Activated CD8-positive, alpha-beta T cell treated with anti-CD3 and anti-CD28 coated beads for 36 hours (primary cell): ENCODE measurements at regions not wholly inside any gene's neighbourhood (a gene's known extent, or its start where the extent isn't known, plus 50 kb on each side); places are given as distances from the start of the nearest gene placed in this dataset.

Experiments
- ATAC-seq: fragments of 200-7000 bp; cut with Tn5 transposase; one replicate; pipeline ENCODE4 v1.10.0; 2021; ENCODE audit warnings: mild to moderate bottlenecking, moderate library complexity
- CTCF ChIA-PET: fragments of 350-600 bp; sonication (Branson Sonifier 250); formaldehyde crosslinking; loops from one replicate; lab custom pipeline; 2021; ENCODE audit warnings: antibody characterized with exemption; lab: Charles Lee
- POLR2A ChIA-PET: fragments of 350-600 bp; sonication (Branson Sonifier 250); formaldehyde crosslinking; loops from one replicate; lab custom pipeline; 2021; ENCODE audit warnings: antibody characterized with exemption; lab: Charles Lee
- DNase-seq: peaks from one replicate; pipeline ENCODE4 v3.0.0-alpha.2; 2020
- H3K27ac Mint-ChIP-seq: one replicate; pipeline ENCODE4 v1.8.0; 2021; ENCODE audit warnings: mild to moderate bottlenecking, mixed read lengths
- H3K27me3 Mint-ChIP-seq: one replicate; pipeline ENCODE4 v1.8.0; 2021; ENCODE audit warnings: mixed read lengths
- H3K36me3 Mint-ChIP-seq: one replicate; pipeline ENCODE4 v1.8.0; 2021; ENCODE audit warnings: low read depth, mixed read lengths
- H3K4me1 Mint-ChIP-seq: one replicate; pipeline ENCODE4 v1.8.0; 2021; ENCODE audit warnings: low read depth, mixed read lengths
- H3K4me3 Mint-ChIP-seq: one replicate; pipeline ENCODE4 v1.8.0; 2021; ENCODE audit warnings: mild to moderate bottlenecking, moderate library complexity, mixed read lengths
- H3K9me3 Mint-ChIP-seq: one replicate; pipeline ENCODE4 v1.8.0; 2021; ENCODE audit warnings: mixed read lengths
- intact Hi-C: fragments of 100-400 bp; cut with micrococcal nuclease; formaldehyde crosslinking; loops from one replicate; pipeline ENCODE4 v1.10.0; 2022
- TF ChIP-seq, protein P1 (sequence below): fragments of 200-600 bp; IDR thresholded peaks from one replicate; pipeline ENCODE4 v1.8.0; 2022; ENCODE audit warnings: antibody characterized with exemption, mild to moderate bottlenecking

DNA sequence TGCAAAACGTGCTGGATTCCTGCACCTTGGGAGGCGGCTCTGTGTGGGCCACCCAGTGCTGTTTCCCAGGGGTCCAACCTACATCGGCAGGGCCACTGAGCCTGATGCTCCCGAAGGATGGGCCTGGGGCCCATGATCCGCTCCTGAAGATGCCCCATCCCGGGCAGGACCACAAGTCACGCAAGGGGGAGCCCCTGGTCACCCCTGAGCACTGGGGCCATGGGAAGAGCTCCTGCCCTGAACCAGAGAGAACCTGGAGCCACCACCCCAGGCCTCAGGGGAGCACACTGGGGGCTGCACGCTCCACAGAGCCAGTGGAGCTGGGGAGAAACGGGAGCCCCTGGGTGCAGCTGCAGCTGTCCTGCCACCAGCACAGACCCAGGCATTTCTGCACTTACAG is 124.6 kb upstream of the SFSWAP start:
- no peaks in the 10 kb centered on the region for H3K4me1 Mint-ChIP-seq
- TF ChIP-seq, protein P1, sequence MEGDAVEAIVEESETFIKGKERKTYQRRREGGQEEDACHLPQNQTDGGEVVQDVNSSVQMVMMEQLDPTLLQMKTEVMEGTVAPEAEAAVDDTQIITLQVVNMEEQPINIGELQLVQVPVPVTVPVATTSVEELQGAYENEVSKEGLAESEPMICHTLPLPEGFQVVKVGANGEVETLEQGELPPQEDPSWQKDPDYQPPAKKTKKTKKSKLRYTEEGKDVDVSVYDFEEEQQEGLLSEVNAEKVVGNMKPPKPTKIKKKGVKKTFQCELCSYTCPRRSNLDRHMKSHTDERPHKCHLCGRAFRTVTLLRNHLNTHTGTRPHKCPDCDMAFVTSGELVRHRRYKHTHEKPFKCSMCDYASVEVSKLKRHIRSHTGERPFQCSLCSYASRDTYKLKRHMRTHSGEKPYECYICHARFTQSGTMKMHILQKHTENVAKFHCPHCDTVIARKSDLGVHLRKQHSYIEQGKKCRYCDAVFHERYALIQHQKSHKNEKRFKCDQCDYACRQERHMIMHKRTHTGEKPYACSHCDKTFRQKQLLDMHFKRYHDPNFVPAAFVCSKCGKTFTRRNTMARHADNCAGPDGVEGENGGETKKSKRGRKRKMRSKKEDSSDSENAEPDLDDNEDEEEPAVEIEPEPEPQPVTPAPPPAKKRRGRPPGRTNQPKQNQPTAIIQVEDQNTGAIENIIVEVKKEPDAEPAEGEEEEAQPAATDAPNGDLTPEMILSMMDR: no peak
- no peak for DNase-seq
- no peaks in the 10 kb centered on the region for H3K36me3 Mint-ChIP-seq
- ChIA-PET POLR2A (interaction anchor here (1.0 kb wide), 1 partner anchor 18 kb away, joined by 4 read pairs; no protein-coding TSS in a partner anchor), CTCF (no interaction called here)
- ATAC-seq: no peak
- no peak overlapping the region for H3K4me3 Mint-ChIP-seq
- H3K9me3 Mint-ChIP-seq: peaks cover 3% of the 10 kb centered on the region
- H3K27me3 Mint-ChIP-seq: peaks cover 1% of the 10 kb centered on the region
- no peak overlapping the region for H3K27ac Mint-ChIP-seq
- intact Hi-C loops: no loop called here

GRCh38 chr12:131586761-131587160 is 124.1 kb upstream of the SFSWAP start:
- ATAC-seq: no peak
- H3K27ac Mint-ChIP-seq: no peak overlapping the region
- TF ChIP-seq, protein P1: no peak
- H3K36me3 Mint-ChIP-seq: no peaks in the 10 kb centered on the region
- POLR2A ChIA-PET: interaction anchor here (1.0 kb wide), 1 partner anchor 18 kb away, joined by 4 read pairs; no protein-coding TSS in a partner anchor
- CTCF ChIA-PET: no interaction called here
- H3K9me3 Mint-ChIP-seq: peaks cover 3% of the 10 kb centered on the region
- intact Hi-C loops: no loop called here
- no peak for DNase-seq
- no peaks in the 10 kb centered on the region for H3K4me1 Mint-ChIP-seq
- peaks cover 1% of the 10 kb centered on the region for H3K27me3 Mint-ChIP-seq
- H3K4me3 Mint-ChIP-seq: no peak overlapping the region

- no peaks in the 10 kb centered on the region for H3K36me3 Mint-ChIP-seq
- DNase-seq: no peak
- peaks cover 1% of the 10 kb centered on the region for H3K27me3 Mint-ChIP-seq
- intact Hi-C loops: no loop called here
- no peak overlapping the region for H3K27ac Mint-ChIP-seq
- CTCF ChIA-PET: interaction anchor here (0.7 kb wide), 1 partner anchor 17 kb away, joined by 3 read pairs; no protein-coding TSS in a partner anchor
- H3K4me1 Mint-ChIP-seq: no peaks in the 10 kb centered on the region
- POLR2A ChIA-PET: no interaction called here
- no peak overlapping the region for H3K4me3 Mint-ChIP-seq
- TF ChIP-seq, protein P1: no peak
- H3K9me3 Mint-ChIP-seq: peaks cover 3% of the 10 kb centered on the region
- no peak for ATAC-seq
These were observed 123.3 kb upstream of the SFSWAP start for GRCh38 chr12:131587565-131587964.

GRCh38 chr12:131589221-131589897 is 121.5 kb upstream of the SFSWAP start:
- CTCF ChIA-PET: no interaction called here
- TF ChIP-seq, protein P1: no peak

GRCh38 chr12:131589966-131590365 is 120.9 kb upstream of the SFSWAP start:
- ChIA-PET CTCF (no interaction called here), POLR2A (no interaction called here)
- no peaks in the 10 kb centered on the region for H3K27me3 Mint-ChIP-seq
- H3K4me3 Mint-ChIP-seq: no peak overlapping the region
- intact Hi-C loops: no loop called here
- H3K9me3 Mint-ChIP-seq: peaks cover 3% of the 10 kb centered on the region
- H3K27ac Mint-ChIP-seq: no peak overlapping the region
- TF ChIP-seq, protein P1: no peak
- ATAC-seq: no peak
- no peak for DNase-seq
- H3K4me1 Mint-ChIP-seq: peaks cover 9% of the 10 kb centered on the region
- no peaks in the 10 kb centered on the region for H3K36me3 Mint-ChIP-seq

More at GRCh38 chr12:131589221-131589897, 121.5 kb upstream of the SFSWAP start:
- H3K9me3 Mint-ChIP-seq: peaks cover 3% of the 10 kb centered on the region
- intact Hi-C loops: no loop called here
- H3K4me1 Mint-ChIP-seq: peaks cover 9% of the 10 kb centered on the region
- POLR2A ChIA-PET: no interaction called here
- no peak overlapping the region for H3K4me3 Mint-ChIP-seq
- H3K27me3 Mint-ChIP-seq: no peaks in the 10 kb centered on the region
- no peak overlapping the region for H3K27ac Mint-ChIP-seq
- no peaks in the 10 kb centered on the region for H3K36me3 Mint-ChIP-seq
- DNase-seq (no peak), ATAC-seq (no peak)
